HEK293T (cell line): ENCODE measurements at regions not wholly inside any gene's neighbourhood (a gene's known extent, or its start where the extent isn't known, plus 50 kb on each side); places are given as distances from the start of the nearest gene placed in this dataset.

Source experiments
- CTCF ChIA-PET: fragments of 350-600 bp; formaldehyde crosslinking; extraction: SDS; loops from one replicate; lab custom pipeline; 2021; ENCODE audit warnings: antibody characterized with exemption, inconsistent platforms; lab: Yijun Ruan, JAX
- POLR2A ChIA-PET: fragments of 350-600 bp; formaldehyde crosslinking; extraction: SDS; loops from one replicate; lab custom pipeline; 2020; ENCODE audit warnings: antibody characterized with exemption, inconsistent platforms; lab: Yijun Ruan, JAX
- DNase-seq: peaks from one replicate; pipeline ENCODE4 v3.0.0; 2012; ENCODE audit warnings: mixed read lengths; ENCODE audit errors: extremely low spot score
- ARNT ChIP-seq: fragments of 450-650 bp; IDR thresholded peaks from 2 replicates; pipeline ENCODE4 v1.6.1; 2017; ENCODE audit warnings: mild to moderate bottlenecking
- BHLHE40 ChIP-seq: fragments of 450-650 bp; IDR thresholded peaks from 2 replicates; pipeline ENCODE4 v1.6.1; 2016; ENCODE audit warnings: mild to moderate bottlenecking, moderate library complexity, borderline replicate concordance
- CTBP1 ChIP-seq: fragments of 450-650 bp; IDR thresholded peaks from 2 replicates; pipeline ENCODE4 v1.6.1; 2016; ENCODE audit warnings: borderline replicate concordance
- ELF4 ChIP-seq: fragments of 450-650 bp; IDR thresholded peaks from 2 replicates; pipeline ENCODE4 v1.6.1; 2017; ENCODE audit warnings: antibody characterized with exemption
- FOXA1 ChIP-seq: fragments of 450-650 bp; IDR thresholded peaks from 2 replicates; pipeline ENCODE4 v1.6.1; 2016; ENCODE audit warnings: mild to moderate bottlenecking
- FOXK2 ChIP-seq: fragments of 450-650 bp; IDR thresholded peaks from 2 replicates; pipeline ENCODE4 v1.6.1; 2016; ENCODE audit warnings: mild to moderate bottlenecking
- FOXM1 ChIP-seq: fragments of 450-650 bp; IDR thresholded peaks from 2 replicates; pipeline ENCODE4 v1.6.1; 2017; ENCODE audit warnings: mild to moderate bottlenecking, borderline replicate concordance
- HDGF ChIP-seq: fragments of 450-650 bp; IDR thresholded peaks from 2 replicates; pipeline ENCODE4 v1.6.1; 2017; ENCODE audit warnings: antibody characterized with exemption, borderline replicate concordance
- L3MBTL2 ChIP-seq: fragments of 450-650 bp; conservative IDR thresholded peaks from 2 replicates; pipeline ENCODE4 v1.6.1; 2016; ENCODE audit warnings: mild to moderate bottlenecking
- LEF1 ChIP-seq: fragments of 450-650 bp; IDR thresholded peaks from 2 replicates; pipeline ENCODE4 v1.6.1; 2017; ENCODE audit warnings: mild to moderate bottlenecking, borderline replicate concordance
- NFRKB ChIP-seq: fragments of 450-650 bp; IDR thresholded peaks from 2 replicates; pipeline ENCODE4 v1.6.1; 2016; ENCODE audit warnings: mild to moderate bottlenecking, moderate library complexity
- SP1 ChIP-seq: fragments of 450-650 bp; IDR thresholded peaks from 2 replicates; pipeline ENCODE4 v1.6.1; 2017
- SUZ12 ChIP-seq: fragments of 450-650 bp; IDR thresholded peaks from 2 replicates; pipeline ENCODE4 v1.6.1; 2016; ENCODE audit warnings: mild to moderate bottlenecking
- TARDBP ChIP-seq: fragments of 450-650 bp; IDR thresholded peaks from 2 replicates; pipeline ENCODE4 v1.6.1; 2016
- ZNF384 ChIP-seq: fragments of 450-650 bp; IDR thresholded peaks from 2 replicates; pipeline ENCODE4 v1.6.1; 2016
- TF ChIP-seq, protein P1 (sequence below): fragments of 450-650 bp; IDR thresholded peaks from 2 replicates; pipeline ENCODE4 v1.6.1; 2016

DNA sequence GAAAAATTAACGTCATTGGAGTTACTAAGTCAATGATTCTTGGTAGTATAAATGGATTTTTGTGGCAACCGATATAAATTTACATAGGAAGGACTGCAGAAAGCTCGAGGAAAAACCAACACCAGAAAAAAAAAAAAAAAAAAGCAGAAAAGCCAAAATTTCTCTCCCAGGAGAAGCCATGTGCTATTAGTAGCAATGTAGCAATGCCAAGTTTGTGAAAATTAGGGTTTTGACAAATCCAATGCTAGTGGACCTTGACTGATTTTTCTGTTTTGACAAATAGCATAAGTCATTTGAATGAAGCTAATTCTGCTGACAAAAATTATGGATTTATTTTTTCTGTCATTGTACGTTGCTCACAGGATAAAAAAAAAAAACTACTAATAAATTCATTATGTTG is 1561.9 kb downstream of the MRPL39 start:
- POLR2A ChIA-PET, result no interaction called here
- CTCF ChIA-PET, result interaction anchor here (0.6 to 1.2 kb wide), 4 partner anchors 35 to 1400 kb away, joined by 3 to 4 read pairs (median 4); no protein-coding TSS in a partner anchor
- TF ChIP-seq SUZ12, result no peak
- no peak for TF ChIP-seq TARDBP
- no peak for TF ChIP-seq ARNT
- TF ChIP-seq CTBP1, result no peak
- TF ChIP-seq HDGF, result no peak
- TF ChIP-seq FOXK2, result no peak
- TF ChIP-seq LEF1, result no peak
- DNase-seq, result no peak

DNA sequence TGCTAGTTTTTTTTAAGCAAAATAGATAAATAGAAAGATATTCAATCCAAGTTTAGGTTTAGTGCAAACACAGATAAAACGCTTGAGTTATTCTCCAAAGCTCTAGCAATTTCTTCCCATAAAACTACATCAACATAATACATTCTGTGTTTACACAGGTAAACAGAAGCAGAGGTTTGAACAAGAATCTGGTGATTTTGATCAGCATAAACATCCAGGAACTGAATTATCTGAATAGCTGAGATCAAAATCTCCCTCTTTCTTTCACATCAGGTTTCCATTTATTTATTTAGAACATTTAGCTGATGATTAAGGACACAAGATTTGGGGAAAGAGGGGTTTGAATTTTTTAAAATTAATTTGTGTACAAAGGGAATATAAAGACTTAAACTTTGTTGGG is 1564.6 kb downstream of the MRPL39 start:
- ChIA-PET POLR2A (no interaction called here), CTCF (no interaction called here)
- TF ChIP-seq BHLHE40, result no peak
- TF ChIP-seq FOXA1, result no peak
- no peak for TF ChIP-seq SUZ12
- TF ChIP-seq, protein P1, sequence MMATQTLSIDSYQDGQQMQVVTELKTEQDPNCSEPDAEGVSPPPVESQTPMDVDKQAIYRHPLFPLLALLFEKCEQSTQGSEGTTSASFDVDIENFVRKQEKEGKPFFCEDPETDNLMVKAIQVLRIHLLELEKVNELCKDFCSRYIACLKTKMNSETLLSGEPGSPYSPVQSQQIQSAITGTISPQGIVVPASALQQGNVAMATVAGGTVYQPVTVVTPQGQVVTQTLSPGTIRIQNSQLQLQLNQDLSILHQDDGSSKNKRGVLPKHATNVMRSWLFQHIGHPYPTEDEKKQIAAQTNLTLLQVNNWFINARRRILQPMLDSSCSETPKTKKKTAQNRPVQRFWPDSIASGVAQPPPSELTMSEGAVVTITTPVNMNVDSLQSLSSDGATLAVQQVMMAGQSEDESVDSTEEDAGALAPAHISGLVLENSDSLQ, result no peak
- TF ChIP-seq TARDBP, result no peak
- TF ChIP-seq ARNT, result no peak
- no peak for TF ChIP-seq NFRKB
- no peak for TF ChIP-seq FOXK2
- TF ChIP-seq HDGF, result no peak
- TF ChIP-seq L3MBTL2, result no peak
- TF ChIP-seq FOXM1, result no peak
- no peak for TF ChIP-seq SP1
- no peak for TF ChIP-seq ZNF384
- no peak for TF ChIP-seq LEF1
- no peak for TF ChIP-seq CTBP1
- TF ChIP-seq ELF4, result no peak
- no peak for DNase-seq

- TF ChIP-seq TARDBP, result no peak
- TF ChIP-seq BHLHE40, result no peak
- no peak for TF ChIP-seq SUZ12
- TF ChIP-seq LEF1, result no peak
- no peak for TF ChIP-seq ZNF384
- no peak for TF ChIP-seq ELF4
- no peak for TF ChIP-seq FOXA1
- no peak for TF ChIP-seq NFRKB
- no peak for TF ChIP-seq HDGF
- no peak for TF ChIP-seq FOXK2
- TF ChIP-seq, protein P1, result no peak
- no peak for TF ChIP-seq FOXM1
- TF ChIP-seq SP1, result no peak
- no peak for TF ChIP-seq CTBP1
- TF ChIP-seq ARNT, result no peak
- TF ChIP-seq L3MBTL2, result no peak
- DNase-seq, result no peak
- POLR2A ChIA-PET, result no interaction called here
- CTCF ChIA-PET, result no interaction called here
Observed at GRCh38 chr21:24032709-24033232, 1574.5 kb downstream of the MRPL39 start.

GRCh38 chr21:24027396-24027795 is 1579.9 kb downstream of the MRPL39 start:
- CTCF ChIA-PET, result no interaction called here

GRCh38 chr21:24025101-24025500 is 1582.2 kb downstream of the MRPL39 start:
- POLR2A ChIA-PET, result no interaction called here
- TF ChIP-seq CTBP1 (no peak), ARNT (no peak), SUZ12 (no peak), LEF1 (no peak), FOXK2 (no peak), BHLHE40 (no peak), L3MBTL2 (no peak), ELF4 (no peak), SP1 (no peak), NFRKB (no peak), TARDBP (no peak), HDGF (no peak), FOXM1 (no peak), FOXA1 (no peak), ZNF384 (no peak)
- TF ChIP-seq, protein P1, result no peak
- CTCF ChIA-PET, result no interaction called here
- DNase-seq, result no peak

More at GRCh38 chr21:24027396-24027795, 1579.9 kb downstream of the MRPL39 start:
- DNase-seq, result no peak
- TF ChIP-seq HDGF (no peak), BHLHE40 (no peak), TARDBP (no peak), FOXM1 (no peak), FOXK2 (no peak), ZNF384 (no peak), L3MBTL2 (no peak), NFRKB (no peak), ARNT (no peak), FOXA1 (no peak), ELF4 (no peak), CTBP1 (no peak), LEF1 (no peak), SUZ12 (no peak), SP1 (no peak)
- TF ChIP-seq, protein P1, result no peak
- POLR2A ChIA-PET, result no interaction called here
